Ovary (tissue), 3 donors: ENCODE measurements at regions not wholly inside any gene's neighbourhood (a gene's known extent, or its start where the extent isn't known, plus 50 kb on each side); places are given as distances from the start of the nearest gene placed in this dataset.

Experiments
- EP300 ChIP-seq: sonication (generic); formaldehyde crosslinking; IDR thresholded peaks from one replicate; pipeline ENCODE4 v1.6.1; 2017; ENCODE audit warnings: antibody characterized with exemption
- POLR2A ChIP-seq: fragments of 450-650 bp; IDR thresholded peaks from one replicate; pipeline ENCODE4 v1.6.1; 2017; ENCODE audit warnings: antibody characterized with exemption, mild to moderate bottlenecking, moderate library complexity
- TF ChIP-seq, protein P1 (sequence below), 3 donors: fragments of 450-650 bp in 2 of 3; fragments of 200-600 bp in 1 of 3; IDR thresholded peaks; one replicate each; pipeline versions ENCODE4 v1.5.1 to v1.8.0; 2016 to 2022; ENCODE audit warnings: antibody characterized with exemption in 3 of 3, mild to moderate bottlenecking in 1 of 3
- donor health status: DM: no; HTN: no; CAD: no.

DNA sequence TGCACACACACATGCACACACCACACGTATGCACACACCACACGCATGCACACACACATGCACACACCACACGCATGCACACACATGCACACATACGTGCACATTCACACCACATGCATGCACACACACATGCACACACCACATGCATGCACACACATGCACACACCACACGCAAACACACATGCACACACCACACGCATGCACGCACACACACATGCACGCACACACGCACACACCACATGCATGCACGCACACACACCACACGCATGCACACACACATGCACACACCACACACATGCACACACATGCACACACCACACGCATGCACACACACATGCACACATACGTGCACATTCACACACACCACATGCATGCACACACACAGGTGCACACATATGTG, 169.8 kb upstream of the SALL3 start:
- TF ChIP-seq POLR2A (no peak), EP300 (no peak)
- TF ChIP-seq, protein P1, sequence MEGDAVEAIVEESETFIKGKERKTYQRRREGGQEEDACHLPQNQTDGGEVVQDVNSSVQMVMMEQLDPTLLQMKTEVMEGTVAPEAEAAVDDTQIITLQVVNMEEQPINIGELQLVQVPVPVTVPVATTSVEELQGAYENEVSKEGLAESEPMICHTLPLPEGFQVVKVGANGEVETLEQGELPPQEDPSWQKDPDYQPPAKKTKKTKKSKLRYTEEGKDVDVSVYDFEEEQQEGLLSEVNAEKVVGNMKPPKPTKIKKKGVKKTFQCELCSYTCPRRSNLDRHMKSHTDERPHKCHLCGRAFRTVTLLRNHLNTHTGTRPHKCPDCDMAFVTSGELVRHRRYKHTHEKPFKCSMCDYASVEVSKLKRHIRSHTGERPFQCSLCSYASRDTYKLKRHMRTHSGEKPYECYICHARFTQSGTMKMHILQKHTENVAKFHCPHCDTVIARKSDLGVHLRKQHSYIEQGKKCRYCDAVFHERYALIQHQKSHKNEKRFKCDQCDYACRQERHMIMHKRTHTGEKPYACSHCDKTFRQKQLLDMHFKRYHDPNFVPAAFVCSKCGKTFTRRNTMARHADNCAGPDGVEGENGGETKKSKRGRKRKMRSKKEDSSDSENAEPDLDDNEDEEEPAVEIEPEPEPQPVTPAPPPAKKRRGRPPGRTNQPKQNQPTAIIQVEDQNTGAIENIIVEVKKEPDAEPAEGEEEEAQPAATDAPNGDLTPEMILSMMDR (IDR thresholded peaks at IDR 0.05): no peak
